Hematopoietic multipotent progenitor cell (in vitro differentiated cells): ENCODE measurements at regions not wholly inside any gene's neighbourhood (a gene's known extent, or its start where the extent isn't known, plus 50 kb on each side); places are given as distances from the start of the nearest gene placed in this dataset.

Experiments
- DNase-seq, 3 donors: peaks; one replicate each; pipeline ENCODE4 v3.0.0-alpha.2; 2011 to 2015; ENCODE audit warnings: low read depth in 2 of 3, low spot score in 2 of 3

DNA sequence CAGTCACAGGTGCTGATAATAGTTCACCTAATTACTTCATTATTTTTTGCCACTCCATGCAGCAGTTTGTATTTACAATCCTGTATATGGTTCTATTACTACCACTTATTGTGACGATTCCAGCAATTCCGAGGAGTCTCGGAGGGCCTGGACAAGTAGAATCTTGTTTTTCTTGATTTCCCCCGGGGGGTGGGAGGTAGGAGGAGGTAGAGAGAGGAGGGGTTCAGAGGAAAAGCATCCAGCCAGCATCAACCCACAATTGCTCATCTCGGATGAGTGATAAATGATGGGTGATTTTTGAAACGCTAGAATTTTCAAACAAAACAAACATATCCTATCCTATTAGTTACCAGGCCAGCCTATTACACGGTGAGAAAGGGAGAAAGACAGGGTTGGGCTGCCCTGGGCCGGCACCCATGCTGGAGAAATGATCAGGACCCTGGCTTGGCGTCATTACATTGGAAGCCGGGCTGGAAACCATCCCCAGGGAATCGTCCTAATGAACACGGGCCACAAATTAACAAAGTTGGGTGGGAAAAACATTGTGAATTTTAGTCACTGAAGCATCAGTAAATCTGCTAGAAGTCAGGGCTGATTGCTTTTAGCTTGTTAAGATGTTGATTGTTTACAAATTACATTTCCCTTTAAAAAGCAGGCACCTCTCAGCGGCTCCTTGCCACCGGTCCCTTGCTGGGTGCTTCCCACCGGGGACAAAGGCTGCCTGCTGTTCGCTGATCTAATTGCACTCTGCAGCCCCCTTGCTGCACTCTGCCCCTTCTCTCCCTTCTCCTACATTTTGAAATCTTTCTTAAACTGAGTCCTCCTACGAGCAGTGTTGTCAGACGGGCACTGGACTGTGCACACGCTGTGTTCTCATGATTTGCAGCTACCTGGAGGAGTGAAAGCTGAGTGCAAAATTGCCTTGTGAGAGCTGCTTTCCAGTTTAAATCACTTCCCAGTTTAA is 95.5 kb downstream of the FAM204A start:
- DNase-seq: no peak

DNA sequence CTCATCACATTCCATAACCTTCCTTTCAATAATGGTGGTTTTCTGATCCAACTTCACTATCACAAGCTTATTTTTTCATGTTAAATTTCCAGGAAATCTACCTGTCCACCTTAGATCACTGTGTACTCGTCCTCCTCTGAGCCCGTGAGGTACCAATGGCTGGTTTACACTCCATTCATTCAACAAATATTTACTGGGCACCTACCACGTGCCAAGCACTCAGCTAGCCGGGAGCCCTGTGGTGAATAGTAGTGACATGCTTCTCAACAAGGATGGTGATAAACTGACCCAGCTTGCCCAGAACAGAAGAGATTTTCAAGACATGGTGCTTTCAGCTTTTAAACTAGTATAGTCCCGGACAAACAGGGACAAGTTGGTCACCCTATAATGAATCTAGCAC is 98.2 kb downstream of the FAM204A start:
- DNase-seq: no peak

DNA sequence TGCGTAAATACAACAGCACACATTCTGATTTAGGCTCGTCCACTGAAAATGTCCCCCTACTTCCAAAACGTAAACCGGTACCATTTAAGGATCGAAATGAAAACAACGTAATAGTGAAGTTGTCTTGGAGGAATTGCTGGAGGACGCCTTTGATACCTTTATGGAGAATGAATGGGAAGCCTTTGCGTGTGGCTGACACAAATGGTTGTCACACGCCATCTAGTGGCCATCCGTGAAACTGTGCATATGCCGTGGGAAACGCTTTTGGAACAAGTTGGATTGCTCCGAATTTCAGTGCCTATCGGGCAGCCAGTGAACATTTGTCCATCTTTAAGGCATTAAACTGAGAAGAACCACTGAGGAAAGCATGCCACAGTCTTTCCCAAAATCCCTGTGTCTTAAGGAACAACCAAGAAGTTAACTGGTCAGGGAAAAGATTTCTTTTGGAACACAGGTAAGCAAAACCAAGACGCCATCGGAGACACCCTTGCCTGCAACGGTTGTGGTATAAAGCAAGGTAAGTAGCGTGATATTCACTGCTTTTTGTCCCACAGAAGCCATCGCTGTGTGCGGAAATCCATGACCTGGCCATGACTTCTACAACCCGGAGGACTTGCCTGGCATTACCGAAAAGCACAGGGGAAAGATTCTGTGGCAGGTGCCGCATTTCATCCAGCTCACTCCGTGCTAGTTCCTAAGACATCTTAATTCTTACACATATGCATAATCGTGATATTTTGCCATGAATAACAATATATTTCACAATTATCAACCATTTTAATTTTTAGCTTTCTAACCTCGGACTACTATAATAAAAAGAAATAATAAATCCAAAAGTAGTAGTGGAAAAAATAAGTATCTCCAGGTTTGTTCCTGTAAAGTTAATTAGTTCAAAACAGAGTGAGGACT is 100.6 kb downstream of the FAM204A start:
- DNase-seq: peak; percentile 35 to 79 (median 47)

DNA sequence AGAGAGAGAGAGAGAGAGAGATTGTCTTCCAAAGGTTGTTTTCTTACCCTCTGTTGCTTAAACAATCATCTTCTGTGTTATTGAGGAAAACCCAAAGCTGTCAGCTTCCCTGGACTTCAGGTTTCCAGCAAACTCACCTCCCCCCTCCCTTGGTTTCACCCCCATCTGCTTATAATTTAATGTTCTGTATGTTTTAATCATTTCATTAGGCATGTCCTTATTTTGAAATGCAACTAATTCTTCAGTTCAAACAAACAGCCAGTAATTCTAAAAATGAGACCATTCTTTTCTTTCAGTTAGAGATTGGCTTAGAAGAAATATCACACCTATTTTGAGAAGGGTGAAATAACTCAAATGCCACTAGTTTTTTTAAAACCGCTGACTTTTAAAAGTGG is 102.9 kb downstream of the FAM204A start:
- no peak for DNase-seq

DNA sequence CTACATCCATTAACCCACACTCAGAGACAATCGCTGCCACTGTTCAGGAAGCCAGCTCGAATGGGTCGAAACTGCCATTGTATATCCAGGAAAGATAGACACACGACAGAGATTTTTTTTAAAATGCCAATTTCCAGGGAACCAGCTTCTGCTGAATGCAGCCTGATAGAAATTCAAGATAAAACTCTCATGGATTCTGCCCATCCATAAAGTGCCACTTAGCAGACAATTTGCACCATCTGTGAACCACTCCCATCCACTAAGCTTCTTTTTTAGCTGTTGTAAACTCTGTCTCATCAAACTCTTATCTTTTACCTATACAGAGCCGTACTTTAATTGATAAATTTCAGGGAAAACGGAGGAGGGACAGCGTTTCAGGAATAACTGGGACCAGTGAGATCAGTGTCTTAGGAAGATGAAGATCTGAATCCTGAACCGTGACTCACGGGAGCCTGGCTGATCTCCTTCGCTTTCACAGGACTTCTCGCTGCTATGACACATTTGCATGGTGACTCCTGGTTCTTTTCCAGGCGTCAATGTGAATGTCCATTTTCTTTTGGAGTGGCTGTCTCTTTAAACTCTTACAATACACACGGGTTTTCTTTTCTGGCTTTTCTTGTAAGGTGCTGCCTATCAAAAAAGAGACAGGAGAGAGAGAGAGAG is 103.4 kb downstream of the FAM204A start:
- DNase-seq: no peak

DNA sequence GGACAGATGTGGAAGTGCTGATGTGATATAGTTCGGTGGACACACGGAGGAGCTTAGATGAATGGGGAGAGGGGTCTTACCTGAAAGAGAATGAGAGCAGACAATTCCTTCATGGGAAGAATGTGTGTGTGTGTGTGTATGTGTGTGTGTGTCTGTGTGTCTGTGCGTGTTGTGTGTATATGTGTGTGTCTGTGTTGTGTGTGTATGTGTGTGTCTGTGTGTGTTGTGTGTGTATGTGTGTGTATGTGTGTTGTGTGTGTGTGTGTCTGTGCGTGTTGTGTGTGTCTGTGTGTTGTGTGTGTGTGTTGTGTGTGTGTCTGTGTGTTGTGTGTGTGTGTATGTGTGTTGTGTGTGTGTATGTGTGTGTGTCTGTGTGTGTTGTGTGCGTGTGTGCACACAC is 104.2 kb downstream of the FAM204A start:
- no peak for DNase-seq

DNA sequence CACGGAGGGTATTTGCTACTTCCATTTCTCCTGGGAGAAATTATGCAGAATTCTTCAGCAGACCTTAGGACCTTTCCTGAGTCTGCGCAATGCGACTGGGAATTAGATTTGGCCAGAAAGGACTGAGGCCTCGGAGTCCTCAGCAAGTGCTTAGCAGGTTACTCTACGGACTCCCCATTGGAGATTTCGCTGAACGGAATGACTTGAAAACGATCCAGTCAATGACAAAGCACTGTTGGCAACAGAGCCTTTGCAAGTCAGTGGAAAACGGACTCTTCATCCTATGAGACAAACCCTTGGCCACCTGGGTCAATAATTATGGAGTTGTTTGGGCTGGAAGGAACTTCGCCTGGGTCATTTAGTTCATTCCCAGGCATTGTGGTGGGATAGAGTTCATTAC is 107.4 kb downstream of the FAM204A start:
- no peak for DNase-seq

DNA sequence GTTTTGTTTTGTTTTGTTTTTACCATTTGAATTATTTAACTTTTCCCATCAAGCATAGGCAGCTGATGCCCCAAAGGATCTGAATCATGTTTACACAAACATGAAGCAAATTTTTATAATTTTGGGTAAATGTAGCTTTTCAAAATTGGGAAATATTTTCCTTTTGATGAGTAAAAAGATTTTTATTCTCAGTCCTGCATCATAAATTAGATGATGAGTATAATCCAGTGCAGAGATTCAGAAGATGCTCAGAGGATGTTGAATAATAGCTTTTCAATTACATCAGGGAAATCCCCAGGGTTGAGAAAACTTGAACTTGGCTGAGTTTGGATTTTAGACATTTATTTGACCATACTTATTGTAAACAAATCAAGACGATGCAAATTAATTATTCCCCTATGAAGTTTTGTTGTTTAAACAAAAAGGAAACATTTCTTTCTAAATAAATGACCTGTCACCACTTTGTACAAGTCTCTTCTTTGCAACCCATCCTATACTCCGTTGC is 121.7 kb downstream of the FAM204A start:
- DNase-seq: no peak

DNA sequence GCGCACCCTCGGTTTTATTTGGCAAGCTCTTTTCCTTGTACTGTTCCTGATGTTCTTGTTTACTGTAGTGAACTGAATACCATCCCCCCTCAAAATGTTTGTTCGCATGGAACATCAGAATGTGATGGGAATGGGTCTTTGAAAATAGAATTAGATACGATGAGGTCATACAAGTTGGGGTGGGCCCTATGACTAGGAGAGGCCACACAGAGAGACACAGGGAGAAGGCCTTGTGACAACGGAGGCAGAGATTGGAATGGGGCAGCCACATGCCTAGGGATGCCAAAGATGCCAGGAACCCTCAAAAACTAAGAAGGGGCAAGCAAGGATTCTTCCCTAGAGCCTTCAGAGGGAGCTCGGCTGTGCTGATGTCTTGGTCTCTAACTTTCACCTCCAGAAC is 123.6 kb downstream of the FAM204A start:
- DNase-seq: no peak

DNA sequence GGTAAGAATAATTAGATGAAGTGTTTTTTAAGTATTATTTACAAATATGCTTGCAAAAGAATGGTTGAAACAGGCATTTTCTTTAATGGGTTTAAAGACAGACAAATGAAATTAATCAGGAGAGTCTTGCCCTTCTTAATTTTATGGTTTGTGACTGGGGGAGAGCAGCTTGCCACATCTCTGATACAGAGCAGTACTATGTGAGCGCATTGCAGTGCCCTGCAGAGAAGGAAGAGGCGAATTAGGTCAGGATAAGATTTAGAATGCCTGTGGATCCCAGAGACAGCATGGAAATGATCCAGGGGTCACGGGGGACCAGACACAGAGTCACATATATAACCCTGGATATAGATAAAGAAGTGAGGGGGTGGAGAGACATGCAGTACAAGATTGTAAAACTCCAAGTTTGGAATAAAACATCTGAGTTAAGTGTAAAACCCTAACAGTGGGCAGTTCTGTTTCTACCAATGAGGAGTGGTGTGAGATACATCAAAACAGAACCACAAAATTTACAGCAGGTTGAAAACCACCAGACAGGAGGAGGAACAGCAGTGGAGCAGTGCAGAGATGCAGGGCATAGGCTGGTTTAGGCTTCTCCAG is 125.5 kb downstream of the FAM204A start:
- no peak for DNase-seq

DNA sequence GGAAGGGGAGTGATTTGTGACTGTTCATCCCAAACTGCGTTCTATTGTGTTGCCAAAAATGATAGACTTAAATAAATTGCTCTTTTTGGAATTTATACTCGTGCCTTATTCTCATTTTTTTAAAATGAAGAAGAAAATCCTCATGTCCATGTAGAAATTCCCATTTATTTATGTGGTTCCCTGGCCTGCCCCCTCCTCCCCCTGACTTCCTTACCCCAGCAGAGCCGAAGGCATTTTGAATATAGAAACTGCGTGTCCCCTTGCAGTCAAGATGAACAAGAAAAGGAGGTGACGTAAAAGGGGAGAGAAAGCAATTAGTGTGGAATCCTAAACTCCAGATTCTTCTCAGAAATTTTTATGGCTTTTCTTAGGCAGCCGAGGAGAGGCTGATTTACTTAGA is 126.1 kb downstream of the FAM204A start:
- no peak for DNase-seq

DNA sequence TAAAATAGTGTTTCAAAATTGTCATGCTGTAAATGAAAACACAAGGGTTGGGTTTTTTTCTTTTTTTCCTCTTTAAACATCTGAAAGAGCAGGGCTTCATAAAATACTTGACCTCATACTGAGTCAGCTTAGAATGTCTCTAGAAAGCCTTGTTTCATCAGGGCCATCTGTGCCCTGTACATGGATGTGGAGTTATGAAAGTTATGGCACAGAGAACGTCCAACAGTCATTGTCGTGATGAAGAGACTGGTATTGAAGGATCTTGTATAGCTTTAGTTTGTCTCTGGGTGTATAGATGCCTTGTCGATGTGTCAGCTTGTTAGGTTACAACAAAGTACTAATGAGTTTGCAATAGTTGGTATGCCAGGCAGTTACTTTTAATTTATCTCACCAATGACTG is 127.3 kb downstream of the FAM204A start:
- no peak for DNase-seq

DNA sequence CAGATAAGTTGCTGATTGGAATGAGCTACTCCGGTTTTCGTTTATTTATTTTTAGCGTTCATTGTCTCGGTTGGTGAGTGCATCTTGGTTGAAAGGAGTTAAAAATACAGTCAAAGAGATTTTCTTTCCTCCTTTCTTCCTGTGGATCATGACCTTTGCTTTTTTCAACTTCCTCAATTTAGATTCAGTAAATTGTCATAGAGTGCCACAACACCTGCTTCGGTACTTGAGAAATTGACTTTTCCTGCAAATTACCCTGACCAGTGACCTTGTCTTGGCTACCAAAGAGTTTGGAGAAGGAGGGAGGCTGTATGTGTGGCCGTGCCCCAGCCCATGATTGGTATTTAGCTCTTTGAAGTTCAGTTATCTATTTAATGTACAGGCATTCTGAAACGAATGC is 128.7 kb downstream of the FAM204A start:
- DNase-seq: peak in 2 of 3 donors; percentile 3 to 42

DNA sequence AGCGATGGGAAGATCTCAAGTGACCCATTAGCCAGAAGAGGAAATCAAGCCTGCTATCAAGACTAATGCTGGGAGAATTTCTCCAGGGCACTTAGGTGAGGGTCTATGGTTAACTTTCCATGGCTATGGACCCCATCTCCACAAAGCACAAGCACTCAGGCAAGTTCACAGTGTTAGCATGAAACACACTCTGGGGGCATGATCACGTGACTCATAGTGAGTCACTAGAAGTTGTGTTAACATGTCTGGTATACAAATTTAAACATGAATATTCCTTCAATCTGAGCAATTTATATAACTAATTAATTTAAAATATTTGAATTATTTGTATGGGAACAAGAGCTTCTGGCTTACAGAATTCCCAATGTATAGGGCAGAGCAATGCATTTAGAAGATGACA is 131.8 kb downstream of the FAM204A start:
- DNase-seq: no peak

DNA sequence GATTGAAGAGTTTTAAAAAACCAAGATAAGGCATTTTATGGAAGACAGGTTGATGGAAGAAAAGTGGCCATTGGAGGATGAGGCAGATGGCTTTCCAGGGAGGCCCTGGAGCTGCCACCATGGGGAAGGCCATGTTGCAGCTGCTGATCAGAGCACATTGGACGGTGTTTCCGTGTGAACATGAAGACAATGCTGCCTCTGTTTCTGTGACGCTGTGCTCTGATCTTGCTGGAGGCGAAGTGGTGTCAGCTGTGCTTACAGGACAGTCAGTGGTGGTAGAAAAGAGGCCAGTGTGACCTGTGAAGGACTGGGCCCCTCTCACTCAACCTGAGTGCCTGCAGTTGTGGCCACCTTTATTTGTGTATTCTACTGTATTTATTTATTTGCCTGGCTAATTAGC is 132.9 kb downstream of the FAM204A start:
- no peak for DNase-seq

DNA sequence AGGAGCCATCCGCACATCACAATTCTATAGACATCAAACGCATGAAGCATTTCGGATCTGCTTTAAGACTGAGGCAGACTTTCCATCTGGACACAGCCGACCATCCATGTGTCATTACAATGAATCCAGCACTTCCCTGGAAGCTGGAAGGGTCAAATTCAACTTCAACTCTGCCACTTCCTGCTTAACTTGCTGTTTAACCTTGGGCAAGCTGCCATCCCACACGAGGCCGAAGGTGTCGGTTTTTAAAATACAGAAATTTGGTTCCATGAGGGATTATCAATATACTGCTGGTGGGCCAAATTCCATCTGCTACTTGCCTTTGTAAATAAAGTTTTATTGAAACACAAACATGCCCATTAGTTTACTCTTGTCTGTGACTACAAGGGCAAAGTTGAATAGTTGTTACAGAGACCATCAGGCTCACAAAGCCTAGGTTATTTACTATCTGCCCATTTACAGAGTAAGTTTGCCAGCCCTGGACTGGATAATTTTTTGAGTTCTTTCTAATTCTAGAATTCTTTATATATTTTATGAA is 134.6 kb downstream of the FAM204A start:
- no peak for DNase-seq

DNA sequence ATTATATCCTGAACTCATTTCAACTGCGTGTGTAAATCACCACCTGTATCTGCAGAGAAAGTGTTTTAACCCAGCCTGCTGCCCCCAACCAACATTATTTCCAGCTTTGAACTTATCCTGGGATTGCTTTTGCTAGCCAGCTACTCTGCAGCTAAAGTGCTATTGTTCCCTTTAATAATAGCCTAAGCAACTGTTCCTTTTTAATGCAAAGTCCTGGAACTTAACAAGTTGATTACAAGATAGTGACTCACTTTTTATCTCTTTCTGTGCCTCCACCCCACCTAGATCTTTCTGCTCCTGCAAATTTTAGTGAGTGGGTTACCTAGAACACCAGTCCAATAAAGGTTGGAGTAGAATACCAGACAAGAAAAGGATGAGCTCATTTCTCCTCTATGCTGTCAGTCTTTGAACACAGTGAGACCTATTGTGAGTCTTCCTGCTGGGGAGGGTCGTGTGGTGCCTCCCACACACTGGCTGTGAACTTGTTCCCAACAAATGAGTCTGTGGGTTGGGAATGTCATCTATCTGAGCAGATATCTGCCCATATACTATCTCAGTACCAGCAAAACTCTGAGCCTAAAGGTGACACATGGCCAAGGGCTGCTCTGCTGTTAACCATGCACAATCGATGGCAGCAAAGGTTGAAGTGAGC is 137.7 kb downstream of the FAM204A start:
- no peak for DNase-seq

DNA sequence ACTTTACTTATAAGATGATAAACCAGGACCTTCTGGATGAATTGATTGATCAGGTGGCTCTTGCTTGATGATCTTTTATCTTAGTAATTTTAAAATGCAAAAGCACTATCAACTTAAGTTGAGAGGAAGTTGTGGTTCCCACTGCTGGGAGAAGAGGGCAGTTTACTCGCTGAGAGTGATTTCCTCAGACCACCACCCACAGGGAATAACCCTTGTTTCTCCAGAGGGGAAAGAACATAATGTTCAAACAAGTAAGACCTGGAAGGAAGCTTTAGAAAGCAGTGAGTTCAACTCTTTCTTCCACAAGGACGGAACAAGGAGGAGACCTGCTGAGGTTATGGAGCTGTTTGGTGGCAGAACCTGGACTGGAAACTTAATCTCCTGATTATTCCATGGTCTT is 138.7 kb downstream of the FAM204A start:
- no peak for DNase-seq

DNA sequence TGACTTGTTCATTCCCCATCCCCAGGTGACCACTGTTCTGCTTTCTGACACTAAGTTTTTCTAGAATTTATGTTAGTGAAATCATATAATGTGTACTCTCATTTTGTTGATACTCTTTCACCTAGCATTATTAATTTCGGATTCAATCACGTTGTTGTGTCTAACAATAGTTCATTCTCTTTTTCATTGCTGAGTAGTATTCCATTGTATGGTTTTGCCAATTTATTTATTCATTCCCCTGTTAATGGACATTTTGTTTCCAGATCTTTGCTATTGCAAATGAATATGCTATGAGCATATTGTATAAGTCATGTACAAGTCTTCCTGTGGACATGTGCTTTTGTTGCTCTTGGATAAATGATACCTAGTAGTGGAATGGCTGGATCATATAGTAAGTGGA is 146.4 kb downstream of the FAM204A start:
- no peak for DNase-seq

DNA sequence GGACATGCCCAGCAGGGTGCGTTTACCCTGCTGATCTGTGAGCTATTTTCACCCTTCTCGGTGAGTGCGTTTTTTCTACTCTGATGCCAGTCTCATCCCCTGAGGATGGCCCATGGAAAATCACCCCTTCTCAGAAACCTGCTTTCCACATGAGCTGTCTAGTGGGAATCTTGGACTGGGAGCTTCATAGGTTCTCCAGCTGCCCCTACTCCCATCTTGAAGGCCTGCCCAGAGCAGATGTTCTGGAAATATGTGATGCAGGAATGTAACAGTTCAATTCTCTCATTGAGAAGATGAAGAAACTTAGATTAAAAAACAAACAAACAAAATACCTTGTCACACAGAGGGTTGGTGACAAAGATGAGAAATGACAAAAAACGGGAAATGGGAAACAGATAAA is 146.9 kb upstream of the RAB11FIP2 start:
- no peak for DNase-seq
